GM04503 (cell line): ENCODE measurements at regions not wholly inside any gene's neighbourhood (a gene's known extent, or its start where the extent isn't known, plus 50 kb on each side); places are given as distances from the start of the nearest gene placed in this dataset.

Source experiments
- DNase-seq: peaks from one replicate; pipeline ENCODE4 v3.0.0-alpha.2; 2012; ENCODE audit warnings: low read depth

DNA sequence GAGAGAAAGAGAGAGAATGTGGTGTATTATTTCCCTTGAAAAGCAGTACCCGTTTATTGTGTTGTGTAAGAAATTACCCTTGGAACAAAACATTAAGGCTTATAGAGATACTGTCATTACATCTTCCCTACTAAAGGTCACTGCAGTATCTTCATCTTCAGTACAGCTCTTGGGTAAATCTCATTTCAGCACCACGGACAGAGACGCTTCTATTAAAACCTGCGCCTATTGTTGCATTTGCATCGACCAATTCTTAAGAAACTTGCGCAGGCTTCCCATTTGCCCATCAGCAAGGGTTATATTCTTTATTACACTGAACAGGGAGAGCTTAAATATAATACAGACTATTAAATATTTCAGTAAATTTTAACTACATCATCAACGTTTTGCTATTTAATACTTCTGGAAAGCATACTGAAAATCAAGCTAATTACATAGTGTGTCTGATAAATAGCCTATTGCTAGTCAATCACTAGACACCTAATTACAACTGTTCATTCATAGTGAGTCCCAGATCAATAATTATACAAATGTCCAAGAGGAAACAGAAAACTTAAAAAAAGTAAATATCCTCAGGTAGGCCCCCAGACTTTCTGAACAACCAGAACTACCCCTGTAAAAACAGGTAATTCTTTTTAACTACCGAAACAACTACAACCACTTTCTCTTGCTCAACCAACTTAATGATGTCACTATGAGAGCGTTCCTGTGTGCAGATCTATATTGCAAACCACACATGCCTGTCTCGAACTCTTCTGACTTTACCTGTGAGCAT lies 350.6 kb downstream of the LIG4 start:
- DNase-seq = no peak

DNA sequence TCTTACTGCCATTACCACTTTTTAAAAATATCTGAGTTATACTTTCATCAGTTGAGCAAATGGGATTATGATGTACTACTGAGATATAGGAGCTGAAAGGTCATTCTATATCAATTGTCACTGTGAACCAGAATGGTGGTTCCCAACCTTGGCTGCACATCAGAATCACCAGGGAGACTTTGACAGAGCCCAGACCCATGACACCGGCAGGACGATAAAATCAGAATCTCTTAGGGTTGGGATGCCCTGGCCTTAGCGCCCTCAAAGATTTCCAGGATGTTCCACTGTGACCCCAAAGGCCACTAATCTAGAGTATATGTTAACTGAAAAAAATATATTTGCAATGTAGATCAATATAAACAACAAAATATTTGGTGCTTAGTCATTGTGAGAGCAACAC lies 355.1 kb downstream of the LIG4 start:
- DNase-seq = no peak

DNA sequence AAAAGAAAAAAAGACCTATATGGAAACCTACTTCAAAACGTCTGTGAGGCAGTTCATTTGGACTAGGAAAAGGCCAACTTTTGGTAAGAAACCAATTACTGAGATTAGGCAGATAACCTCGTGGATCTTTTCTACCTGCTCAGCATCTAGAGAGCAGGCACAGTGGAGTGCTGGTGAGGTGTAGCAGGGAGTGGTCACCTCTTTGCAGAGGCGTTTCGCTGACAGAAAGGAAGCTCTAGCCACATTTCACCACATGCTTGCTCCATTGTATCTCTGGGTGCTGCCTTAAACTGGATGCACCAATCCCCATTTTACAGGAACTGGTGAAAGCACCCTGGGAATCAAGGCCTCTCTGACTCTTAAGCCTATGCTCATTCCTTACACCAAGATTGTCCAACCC lies 360.5 kb downstream of the LIG4 start:
- no peak for DNase-seq

DNA sequence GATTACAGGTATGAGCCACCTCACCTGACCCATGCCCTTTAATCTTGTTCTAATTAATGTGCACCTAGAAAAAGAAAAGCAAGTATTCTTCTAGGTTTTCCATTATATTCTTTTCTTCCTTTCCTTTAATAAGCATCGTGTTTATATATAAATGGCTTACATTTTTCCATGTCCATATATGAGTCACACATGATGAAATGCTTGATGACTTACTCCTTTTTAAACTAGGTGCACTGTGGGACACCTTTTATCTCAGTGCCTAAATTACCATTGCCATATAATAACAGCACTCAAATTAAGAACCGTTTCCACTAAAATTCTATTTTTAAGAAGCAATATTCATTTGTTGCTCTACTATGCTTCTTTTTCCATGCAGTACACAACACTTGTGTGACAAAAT lies 363.3 kb downstream of the LIG4 start:
- DNase-seq = no peak

DNA sequence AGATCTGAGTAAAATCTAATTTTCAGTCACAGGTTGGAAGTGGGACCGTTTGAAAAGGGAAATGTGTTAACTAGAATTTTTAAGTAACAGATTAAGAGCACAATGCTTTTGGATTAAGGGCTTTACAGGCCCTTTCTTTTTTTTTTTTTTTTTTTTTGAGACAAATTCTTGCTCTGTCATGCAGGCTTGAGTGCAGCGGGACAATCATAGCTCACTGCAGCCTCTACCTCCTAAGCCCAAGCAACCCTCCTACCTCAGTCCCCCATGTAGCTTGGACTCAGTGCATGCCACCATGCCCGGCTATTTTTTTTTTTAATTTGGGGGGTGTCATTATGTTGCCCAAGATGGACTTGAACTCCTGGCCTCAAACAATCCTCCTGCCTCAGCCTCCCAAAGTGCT lies 363.7 kb downstream of the LIG4 start:
- DNase-seq = no peak

DNA sequence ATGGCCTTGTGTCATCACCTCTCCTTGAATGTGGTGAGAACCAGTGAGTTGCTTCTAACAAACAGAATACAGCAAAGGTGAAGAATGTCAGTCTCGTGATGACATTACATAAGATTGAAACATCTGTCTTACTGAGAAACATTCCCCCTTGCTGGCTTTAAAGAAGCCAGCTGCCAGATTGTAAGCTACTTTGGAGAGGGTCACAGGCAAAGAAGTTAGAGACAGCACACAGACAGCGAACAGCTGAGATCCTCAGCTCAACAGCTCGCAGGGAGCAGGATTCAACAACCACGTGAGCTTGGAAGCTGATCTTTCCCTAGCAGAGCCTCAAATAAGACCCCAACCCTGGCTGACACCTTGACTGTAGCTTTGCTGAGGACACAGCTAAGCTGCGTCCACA lies 367.9 kb downstream of the LIG4 start:
- no peak for DNase-seq

DNA sequence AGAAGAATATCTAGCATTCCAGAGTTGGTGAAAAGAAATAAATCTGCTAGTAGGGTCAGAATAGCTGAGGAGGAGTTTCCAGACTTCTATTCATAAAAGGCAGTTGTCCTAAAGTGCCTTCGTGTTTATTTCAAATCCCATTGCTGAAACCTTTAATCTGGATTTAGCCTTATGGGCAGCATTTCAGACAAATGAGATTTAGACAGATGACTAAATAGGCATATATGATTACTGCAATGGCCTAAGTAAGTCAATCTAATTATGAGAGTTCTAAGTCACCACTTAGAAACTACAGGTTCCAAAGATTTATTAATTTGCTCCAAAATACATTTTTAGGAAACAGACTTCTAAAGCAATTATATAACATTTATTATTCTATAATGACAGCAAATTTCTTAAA lies 368.7 kb downstream of the LIG4 start:
- DNase-seq = no peak

DNA sequence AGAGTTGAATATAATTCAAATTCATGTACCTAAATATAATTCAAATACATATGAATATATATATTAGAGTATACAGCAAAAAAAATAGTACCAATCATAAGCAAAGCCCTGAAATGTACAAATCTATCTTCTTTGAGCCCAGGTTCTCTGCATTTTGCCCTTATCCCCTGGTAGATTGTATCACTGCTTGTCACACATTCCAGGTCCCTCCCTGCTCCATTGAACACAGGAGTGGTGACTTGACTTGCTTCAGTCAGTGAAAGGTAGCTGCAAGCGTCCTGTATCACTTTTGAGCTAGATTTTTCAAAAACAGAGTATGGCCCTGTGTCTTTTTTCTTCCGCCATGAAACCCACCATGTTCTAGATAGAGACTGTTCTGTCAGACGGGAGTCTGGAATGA lies 369.4 kb downstream of the LIG4 start:
- no peak for DNase-seq

DNA sequence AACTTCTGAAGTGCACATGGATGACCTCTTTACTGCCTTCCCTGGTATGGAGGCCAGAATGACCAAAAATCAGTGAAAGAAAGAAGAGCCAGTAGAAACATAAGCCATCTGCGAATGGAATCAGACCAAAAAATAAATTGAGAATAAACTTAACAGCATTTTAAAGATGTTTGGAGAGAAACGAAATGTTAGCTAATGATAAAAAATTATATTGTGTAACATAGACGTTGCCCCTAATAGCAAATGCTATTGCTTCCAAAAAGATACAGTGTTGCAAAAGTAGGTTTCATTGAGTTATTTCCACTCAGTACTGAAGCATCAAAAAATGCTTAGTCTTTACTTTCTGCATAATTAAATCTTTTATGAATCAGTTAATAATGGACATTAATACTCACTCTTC lies 371.7 kb downstream of the LIG4 start:
- no peak for DNase-seq

DNA sequence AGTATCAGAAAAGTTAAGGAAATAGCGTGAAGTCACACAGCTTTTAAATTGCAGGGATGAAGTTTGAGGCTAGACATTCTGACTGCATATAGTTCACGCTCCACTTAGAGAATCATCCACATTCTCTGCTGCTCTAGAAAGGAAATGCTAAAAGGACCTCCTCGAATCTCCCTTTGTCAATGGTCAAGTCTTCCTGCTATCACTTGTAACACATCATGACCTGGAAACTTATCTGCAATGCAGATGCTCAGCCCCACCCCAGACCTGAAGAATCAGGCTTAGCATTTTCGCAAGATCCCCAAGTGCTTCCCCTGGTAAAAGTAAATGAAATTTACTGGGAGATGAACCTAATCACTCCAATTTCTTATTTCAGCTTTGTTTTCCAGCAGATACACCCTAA lies 372.1 kb downstream of the LIG4 start:
- no peak for DNase-seq

DNA sequence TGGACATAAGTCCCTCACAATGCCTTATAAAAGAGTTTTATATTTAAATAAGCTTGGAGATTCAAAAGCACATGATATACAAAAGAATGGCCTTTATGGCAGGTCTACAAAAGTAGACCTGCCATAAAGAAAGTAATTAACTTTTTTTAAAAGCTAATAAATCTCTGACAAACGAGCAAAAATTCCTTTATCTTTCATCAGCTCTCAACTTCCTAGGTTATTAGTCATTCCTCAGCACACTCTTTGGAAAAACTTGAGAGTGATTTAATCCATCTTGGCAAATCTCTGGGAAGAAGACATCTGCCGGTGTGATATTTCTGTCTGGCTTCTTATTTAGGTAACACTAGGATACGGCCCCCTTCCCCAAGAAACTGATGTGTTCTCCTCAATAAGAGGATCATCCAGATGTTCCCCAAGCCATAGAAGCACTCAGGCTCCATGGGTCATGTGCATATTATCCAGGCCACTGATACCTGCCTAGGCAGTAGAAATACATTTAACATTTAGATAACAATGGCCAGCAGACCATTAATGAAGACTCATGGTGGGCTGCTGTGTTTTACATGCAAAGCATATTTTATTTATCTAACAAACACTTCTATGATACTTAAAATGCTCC lies 372.7 kb downstream of the LIG4 start:
- no peak for DNase-seq

DNA sequence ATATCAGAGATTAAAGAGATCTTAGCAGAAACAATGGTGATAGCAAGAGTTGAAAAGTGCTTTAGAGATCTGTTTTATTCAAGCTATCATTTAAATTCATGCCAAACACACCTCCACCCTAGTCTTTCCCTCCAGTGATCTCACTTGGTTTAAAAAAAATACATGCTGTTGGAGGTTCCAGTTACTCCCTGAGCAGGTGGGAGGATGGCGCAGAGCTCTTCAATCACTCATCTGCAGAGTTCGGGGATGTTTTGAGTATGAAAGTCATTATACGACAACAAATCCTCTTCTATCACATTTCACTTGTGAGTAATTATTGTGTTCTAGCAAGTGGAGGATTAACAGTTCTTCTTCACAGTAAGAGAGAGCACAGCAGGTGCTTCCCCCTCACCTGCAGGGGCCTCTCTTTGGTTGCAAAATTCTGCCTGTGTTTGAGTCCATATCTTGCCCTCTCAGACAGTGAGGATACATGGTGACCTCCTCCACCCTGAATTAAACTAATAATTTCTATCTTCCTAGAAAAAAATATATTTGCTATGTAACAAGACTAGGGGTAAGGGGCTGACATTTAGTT lies 376.7 kb downstream of the LIG4 start:
- no peak for DNase-seq

DNA sequence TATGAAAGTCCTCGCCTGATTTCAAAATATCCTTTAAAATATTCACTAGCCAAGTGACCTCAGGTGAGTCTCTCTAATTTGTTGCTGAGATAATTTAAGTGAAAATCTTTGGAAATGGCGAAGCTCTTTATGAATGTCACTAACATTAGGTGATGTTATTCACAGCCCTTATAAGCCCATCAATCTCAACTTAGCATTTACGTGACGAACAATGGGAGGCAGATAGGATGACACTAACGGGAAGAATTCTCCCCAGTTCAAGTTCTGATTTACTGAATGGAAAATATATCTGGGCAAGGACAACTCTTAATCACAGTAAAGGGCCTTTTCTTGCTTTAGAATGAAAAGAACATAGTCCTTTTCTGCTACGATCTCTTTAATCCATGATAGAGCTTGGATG lies 378.7 kb downstream of the LIG4 start:
- no peak for DNase-seq

DNA sequence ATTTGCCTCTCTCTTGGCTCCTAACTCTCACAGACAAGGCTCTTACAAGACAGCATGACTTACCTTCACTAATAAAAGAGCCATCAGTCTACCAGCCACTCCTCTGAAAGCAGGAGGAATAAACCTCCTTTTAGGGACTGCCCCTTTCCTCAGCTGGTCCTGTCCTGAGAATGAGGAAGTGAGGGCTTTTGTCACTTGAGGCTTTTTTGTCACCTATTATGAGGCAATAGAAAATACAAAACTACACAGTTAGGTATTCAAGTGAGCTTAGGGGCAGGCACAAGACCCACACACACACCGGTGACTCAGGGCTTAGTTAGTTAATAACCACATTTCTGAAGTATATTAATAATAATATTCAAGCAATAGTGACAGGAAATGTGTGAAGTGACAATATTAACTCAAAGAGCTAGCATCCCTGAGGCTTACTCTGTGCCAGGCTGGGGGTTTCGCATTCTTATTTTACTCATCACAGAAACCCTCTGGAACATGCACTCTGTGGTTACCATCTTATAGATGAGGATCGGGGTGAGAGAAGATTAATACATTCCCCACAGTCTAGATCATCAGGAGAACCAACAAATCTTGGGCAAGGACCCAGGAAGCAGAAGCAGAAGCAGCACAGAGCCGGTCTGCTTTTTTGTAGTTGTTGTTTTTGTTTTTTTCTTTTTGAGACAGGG lies 379.9 kb downstream of the LIG4 start:
- peak; percentile 42 for DNase-seq

DNA sequence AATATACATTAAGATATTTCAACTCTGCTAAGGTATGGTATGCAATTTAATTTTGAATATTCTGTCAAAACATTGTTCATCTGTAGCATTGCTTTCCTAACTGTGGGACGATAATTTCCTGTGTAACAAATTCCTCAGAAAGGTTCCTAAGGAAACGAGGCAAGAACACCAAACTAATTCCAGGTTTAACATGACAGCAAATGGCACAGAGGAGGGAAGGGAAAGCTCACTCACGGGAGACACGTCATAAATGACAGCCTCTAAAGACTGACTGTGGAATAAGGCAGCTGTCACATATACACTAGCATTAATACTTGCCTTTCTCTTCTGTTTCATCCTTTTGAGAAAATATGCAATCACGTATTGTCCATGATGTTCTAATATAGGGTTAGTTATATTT lies 380.6 kb downstream of the LIG4 start:
- no peak for DNase-seq

DNA sequence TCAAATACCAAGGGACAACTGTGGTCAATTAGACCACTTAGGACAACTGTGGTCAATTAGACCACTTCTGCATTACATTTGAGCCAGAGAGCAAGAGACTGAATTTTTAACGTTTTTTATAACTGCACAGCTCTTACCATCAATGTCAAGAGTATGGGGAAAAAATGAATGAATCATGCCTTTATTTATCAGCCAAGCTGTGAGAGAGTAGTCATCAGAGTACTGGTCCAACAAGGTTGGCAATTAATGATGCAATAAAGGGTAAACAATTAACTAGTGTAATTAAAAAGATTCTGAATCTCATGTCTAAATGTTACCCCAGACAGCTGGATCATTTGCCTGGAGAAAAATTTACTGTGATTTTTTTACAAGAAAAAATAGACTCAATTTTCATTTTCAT lies 381.1 kb downstream of the LIG4 start:
- DNase-seq = no peak

DNA sequence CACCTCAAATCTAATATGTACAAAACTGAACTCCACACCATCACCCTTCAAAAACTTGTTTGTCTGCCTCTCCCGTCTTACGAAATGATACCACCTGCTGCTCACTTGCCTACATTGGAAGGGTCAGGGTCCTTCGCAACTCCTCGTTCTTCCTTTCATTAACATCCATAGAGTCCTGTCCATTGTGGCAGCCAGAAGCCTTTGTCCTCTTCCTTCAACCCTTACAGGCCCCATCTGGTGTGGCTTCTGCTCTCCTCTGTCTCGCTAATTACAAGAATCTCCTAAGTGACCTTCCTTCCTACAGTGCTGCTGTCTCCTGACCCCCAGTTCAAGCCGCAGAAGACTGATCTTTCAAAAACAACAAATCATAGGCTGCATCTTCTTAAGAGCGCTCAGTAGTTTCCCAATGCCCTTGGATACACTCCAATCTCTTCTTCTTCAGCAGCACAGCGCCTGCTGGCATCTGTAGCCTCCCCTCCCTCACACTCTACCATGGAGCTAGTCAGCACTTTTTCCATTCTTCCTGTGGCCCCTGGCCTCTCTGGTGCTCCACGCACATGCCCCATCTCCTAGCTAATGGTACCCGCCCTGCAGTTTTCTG lies 382.7 kb downstream of the LIG4 start:
- DNase-seq = no peak

DNA sequence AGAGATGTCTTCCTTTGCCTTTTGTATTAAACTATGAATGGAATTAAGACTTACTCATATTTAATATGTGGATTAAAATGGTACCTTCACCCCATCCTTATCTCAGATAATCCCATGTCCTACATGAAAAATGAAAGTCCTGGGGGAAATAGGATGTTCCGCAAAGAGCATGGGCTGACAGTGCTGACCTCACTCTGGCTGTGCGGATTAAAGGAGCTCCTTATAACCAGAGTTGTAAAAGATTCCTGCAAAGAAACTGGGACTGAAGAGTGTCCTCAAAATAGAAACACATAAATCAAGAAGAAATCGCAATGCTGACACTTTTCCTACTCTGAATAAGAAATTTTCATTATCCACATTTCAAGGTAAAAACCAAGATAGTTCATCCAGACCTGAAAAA lies 384.5 kb downstream of the LIG4 start:
- no peak for DNase-seq

DNA sequence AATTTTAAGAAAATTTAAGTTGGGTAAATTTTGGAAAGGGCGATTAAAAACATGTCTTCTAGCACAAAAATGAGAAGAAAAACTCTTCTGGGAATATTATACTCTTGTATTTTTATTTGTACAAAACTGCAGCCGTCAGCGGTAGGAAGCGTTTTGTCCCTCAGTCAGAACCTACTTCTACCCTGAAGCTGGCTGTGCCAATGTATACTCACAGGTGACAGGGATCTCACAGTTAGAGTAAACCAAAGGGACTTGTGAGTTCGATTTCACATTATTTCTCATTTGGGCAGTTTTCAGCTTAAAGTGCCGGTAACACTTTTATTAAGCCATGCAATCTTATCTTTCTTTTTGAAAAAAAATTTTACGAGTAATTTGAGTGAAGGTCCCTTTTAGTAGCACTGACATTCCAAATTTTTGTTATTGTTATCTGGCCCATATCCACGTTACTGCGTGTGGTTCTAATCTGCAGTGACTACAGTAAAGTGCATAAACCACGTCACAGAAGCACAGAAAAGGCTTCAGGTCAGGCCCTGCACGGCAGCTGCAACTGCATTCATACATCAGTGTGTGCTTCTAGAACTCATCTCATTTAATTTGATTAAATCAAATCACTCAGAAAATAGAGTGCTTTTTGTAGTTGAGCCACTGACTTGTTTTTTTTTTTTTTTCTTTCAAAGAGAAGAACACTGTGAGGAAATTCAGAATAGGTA lies 387.3 kb downstream of the LIG4 start:
- no peak for DNase-seq

DNA sequence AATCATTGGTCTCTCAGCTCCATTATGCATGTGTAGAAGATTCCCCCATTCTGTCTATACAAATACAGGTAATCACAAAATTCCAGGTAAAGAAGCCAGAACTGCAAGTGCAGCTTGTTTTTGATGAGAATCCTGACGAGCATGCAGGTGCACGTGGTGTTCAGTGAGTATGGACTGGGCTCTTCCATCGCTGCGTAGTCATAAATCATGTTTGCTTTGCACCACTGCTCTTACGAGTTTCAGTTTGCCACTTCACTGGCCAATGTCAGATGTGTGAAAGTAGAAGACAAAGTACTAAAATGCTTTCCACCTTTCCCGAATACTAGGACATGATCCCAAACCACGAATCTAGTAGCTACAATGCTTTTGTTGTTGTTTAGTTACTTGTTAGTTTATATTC lies 390.7 kb downstream of the LIG4 start:
- no peak for DNase-seq

DNA sequence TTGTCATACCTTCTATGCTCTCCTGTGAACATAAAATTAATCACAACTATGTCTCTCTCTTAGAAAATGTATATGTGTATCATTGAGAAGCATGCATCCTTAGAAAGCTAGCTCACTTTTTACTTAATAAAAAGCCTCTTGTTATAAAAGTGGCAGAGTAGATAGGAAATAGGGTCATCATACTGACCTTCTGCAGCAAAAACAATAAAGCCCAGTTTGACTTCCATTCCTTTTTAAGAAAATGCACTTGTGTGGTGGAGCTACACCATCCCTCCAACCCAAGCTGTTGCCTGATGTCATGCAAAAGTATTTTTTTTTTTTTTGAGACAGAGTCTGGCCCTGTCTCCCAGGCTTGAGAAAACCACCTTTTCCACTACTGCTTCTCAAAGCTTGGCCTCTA lies 393.3 kb downstream of the LIG4 start:
- no peak for DNase-seq

DNA sequence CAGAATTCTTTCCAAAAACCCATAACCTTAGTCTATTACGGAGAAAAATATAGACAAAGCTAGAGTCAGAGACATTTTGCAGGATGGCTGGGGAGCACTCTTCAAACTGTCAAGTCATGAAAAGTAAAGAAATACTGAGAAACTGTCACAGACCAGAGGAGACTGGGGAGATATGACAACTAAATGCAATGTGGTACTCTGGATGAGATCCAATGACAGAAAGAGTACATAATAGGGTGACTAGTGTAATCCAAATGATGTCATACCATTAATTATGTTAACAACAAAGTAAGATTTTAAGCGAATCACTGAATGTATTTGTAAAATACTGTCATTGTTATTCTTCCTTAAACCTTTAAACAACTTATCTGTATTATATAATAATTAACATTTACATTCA lies 393.8 kb downstream of the LIG4 start:
- DNase-seq = no peak
